IPS-NIHi7 (cell line): ENCODE measurements at regions not wholly inside any gene's neighbourhood (a gene's known extent, or its start where the extent isn't known, plus 50 kb on each side); places are given as distances from the start of the nearest gene placed in this dataset.

ENCODE experiments used
- DNase-seq: peaks from one replicate; pipeline ENCODE4 v3.0.0; 2012; ENCODE audit warnings: mixed read lengths; ENCODE audit errors: extremely low spot score

DNA sequence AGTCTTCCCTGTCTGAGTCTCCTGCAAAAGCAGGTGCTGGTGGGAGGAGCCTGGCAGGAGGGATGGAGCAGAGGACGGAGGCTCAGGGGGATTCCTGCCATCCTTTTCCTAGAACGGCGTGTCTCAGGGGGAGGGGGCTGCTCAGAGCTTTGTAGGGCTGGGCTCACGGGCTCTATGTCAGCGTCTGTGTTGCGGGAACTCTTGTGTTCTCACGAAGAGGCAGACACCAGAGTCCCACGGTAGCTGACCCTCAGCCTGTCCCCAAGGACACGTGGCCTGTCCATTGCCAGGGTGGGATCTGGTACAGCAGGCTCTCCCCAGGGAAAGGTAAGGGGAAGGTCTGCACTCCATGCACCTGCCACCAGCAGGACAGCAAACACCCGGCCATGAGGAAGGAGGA is 1505.2 kb downstream of the TBC1D22A start:
- no peak for DNase-seq

DNA sequence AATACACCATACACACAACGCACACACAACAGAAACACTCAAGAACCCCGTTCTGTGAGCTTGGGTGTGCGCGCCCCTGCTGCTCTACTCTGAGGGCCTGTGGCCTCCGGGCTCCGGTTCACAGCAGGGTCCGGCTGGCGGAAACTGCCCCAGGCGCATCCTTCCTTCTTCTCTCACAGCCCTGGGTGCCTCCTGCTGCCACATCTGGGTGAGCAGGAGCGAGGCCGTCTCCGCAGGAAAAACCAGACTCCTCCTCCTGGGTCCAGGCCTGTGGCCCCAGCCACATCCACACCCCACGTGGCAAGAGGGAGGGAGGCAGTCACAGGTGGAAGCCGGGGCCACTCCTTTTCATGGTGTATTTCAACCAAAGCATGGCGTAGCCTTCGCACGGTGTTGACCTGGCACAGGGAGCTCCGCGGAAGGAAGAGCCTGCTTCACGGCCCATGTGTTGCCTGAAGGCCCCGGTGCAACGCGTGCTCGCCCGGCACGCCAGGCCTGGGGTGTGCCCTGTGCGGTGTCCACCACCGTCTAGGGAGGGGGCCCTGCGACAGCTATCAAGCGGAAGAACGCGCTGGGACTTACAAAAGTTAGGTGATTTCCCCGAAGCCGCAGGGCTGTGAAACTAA is 1502.7 kb downstream of the TBC1D22A start:
- DNase-seq = no peak

DNA sequence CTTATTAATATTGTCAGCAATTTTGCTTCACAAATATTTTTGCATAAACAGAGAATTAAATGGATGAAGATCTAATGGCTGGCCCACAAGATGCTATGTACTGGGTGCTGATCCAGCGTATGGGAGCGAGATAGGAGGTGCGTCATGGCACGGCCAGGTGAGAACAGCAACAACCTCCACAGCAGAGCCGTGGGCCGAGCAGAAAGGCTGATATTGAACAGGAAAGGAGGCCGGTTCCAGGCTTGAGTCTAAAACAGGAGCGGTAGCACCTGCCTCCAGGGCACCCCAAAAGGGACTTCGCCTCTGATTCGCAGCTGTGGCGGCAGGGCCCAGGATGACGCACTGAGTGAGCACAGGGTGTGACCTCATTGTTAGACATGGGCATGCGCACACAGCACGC is 1502.1 kb downstream of the TBC1D22A start:
- DNase-seq = no peak

DNA sequence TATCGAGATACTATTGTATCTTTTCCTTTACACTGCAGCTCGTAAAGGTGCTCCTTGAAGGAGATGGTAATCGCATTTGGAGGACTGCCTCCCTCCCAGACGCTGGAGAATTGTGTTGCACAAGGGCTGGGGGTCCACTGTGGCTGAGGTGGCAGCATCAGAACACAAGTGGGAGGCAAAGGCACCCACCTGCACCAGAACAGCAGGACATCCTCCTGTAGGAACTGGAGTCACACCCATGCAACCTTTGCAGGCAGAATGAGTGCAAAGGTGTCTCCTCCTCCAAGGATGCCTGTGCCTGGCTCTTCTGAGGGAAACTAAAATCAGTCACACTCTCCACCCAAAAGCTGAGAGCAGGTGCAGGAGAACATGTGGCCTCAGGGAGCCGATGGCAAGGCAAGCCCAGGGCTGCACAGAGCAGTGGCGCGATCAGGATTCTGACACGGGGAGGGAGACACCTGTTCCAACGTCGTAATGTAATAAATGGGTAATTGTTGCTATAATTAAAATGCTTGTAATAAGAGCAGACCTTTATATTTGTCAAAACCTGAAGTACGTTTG is 1501.4 kb downstream of the TBC1D22A start:
- no peak for DNase-seq

DNA sequence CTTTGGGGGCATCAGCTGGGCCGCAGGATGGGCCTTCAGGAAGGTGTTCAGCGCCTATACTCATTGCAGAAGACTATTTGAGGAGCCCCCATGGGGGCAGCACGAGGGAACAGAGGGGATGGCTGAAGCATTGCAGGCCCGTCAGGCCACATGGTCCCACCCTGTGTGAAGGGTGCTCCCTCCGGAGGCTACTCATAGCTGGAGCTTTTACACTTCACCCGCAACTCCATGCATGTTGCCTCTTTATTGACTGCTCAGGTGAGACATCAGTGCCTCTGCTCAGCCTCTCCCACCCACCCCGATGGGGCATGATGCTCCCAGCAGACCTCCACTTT is 1500.9 kb downstream of the TBC1D22A start:
- no peak for DNase-seq

DNA sequence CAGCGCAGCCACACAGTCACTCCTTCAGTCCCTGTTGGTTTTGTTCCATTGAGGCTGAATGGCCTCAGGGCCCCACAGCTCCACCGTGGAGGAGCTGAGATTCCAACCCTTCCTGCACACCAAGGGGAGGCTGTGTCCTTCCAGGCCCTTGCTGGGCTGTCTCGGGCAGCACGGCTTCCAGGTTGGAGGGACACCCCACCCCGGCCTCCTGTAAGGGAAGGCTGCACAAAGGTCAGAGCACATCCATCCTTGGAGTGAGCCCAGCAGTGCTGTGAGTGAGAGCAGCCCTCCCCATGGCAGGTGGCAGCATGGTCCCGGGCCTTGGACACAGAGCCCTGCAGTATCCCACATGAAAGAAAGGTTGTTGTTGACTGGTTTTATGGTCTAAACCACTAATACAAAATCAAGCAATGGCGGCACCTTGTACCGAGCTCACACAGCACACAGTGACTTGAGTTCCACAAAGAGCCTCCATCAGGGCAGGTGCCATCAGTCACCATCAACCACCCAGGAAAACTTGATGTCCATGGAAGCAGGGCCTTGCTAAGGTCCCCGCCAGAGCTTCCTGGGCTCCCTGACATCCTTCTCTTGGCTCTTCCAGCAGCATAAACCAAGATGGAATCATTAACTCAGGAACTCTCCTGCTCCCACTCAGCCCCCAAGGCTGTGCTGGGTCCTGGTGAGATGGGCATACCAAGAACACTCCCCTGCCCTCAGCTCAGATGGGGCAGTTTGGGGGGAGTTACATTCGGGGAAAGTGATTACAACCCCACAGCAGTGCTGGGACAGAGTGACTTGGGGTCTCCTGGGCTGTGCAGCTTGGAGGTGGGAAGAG is 1500.4 kb downstream of the TBC1D22A start:
- no peak for DNase-seq

DNA sequence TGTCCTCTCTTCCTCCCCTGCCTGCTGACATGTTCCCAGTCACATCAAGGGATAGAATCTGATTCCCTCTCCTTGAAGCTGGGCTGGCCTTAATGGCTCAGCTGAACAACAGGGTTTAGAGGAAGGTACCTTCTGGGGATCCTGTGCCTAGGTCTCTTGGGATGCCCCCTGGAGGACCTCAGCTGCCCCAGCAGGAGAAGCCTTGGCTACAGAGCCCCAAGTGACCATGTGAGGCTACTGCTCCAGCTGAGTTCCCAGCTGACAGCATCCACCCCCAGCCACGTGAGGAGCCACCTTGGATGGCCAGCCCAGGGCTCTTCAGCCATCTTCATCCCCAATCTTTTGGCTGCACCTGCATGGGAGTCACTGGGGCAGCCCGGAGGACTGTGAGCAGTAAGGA is 1499.3 kb downstream of the TBC1D22A start:
- no peak for DNase-seq

DNA sequence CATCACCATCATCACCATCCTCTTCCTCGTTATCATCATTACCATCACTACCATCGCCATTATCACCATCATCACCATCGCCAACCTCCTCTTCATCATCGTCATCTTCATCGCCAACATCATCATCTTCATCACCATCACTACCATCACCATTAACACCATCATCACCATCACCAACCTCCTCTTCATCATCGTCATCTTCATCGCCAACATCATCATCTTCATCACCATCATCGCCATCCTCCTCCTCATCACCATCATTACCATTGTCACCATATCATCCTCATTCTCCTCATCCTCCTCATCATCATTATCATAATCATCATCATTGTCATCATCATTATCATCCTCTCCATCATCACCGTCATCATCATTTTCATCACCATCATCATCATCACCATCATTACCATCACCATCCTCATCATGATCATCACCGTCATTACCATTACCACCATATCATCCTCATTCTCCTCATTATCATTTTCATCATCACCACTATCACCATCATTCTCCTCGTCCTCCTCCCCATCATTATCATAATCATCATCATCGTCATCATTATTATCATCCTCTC is 1498.7 kb downstream of the TBC1D22A start:
- DNase-seq = no peak

DNA sequence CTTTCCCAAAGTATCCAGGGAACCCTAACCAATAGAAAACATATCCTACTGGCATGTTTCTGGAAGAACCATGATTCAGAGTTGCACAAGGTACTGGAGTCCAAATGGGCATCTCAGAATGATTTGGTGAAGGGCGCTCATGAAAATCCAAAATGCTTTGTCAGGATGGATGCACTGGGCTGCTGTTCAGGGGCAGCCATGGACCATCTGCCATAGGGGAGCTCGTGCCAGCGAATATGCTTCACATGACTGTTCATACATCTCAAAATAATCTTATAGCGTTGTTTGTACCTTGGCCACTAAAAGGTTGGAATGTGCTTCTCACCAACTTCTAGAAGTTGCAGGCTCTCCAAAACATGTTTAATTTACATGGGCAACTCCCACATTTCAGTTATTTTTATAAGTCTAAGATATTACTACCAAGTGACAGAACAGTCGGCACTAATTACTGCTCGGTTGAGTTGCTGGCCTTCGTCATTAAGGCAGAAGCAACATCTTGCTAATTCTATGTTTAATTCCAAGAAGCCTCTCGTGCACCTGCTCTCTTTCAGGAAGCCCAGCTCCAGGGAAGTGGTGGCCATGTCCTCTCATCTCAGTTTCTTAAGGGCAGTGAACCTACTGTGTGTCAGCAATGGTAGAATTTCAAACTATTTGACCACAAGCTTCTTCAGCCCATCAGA is 1497.7 kb downstream of the TBC1D22A start:
- no peak for DNase-seq

DNA sequence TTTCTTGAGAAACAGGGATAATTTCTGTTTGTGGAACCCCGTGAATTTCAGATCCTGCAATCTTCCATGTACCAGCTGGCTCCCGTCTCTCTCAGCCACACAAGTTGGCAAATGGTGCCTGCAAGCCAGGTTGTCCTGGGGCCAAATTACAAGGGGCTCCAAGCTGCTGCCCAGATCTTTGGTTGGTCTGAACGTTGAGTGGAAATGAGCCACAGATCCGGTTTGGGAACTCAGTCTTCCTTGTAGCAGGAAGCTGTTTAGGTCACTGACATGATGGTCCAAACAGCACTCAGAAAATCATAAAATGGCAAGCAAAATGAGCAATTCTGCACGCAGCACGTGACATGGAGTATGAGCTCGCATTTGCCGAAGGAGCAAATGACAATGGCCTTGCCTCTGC is 1496.4 kb downstream of the TBC1D22A start:
- DNase-seq = no peak

DNA sequence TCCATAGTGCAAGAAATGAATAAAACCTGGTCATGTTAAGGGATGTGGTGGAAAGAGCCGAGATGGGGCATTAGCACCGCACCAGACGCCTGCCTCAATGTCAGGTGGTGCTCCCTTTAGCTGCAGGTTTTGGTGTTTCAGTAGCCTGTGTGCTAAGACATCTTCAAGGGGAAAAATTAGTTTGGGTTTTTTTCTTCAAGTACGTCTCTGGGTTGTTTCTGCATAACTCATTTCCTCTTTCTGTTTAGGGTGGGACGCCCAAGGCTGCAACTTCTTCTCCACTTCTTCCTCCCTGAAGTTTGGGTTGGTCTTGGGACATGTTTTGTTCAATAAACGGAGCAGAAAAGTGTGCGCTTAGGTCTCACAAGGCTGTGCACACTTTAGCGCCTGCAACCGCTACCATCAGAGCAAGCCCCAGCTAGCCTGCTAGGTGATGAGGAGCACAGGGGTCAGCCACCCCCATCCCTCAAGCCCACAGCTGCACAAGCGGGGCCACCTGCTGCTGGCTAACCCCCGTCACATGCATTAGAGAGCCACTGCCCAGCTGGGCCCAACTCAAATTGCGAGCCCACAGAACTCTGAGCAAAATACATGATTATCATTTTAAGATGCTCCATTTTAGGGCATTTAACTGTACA is 1495.7 kb downstream of the TBC1D22A start:
- DNase-seq = no peak

DNA sequence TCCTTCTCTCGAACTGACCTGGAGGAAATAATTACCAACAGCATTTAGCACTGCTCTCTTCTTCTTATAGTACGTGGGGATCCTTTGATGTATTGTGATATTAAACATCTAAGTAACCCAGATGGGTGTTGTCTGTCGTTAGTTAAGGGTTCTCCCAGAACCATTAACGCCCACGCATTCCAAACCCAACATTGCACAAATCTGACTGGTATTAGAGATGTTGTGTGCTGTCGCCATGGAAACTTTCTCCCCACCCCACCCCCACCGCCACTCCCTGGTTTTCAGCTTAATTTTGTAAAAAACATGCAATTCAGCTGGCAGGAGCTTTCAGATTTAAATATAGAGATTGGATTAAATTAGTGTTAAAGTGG is 1495.2 kb downstream of the TBC1D22A start:
- DNase-seq = no peak

DNA sequence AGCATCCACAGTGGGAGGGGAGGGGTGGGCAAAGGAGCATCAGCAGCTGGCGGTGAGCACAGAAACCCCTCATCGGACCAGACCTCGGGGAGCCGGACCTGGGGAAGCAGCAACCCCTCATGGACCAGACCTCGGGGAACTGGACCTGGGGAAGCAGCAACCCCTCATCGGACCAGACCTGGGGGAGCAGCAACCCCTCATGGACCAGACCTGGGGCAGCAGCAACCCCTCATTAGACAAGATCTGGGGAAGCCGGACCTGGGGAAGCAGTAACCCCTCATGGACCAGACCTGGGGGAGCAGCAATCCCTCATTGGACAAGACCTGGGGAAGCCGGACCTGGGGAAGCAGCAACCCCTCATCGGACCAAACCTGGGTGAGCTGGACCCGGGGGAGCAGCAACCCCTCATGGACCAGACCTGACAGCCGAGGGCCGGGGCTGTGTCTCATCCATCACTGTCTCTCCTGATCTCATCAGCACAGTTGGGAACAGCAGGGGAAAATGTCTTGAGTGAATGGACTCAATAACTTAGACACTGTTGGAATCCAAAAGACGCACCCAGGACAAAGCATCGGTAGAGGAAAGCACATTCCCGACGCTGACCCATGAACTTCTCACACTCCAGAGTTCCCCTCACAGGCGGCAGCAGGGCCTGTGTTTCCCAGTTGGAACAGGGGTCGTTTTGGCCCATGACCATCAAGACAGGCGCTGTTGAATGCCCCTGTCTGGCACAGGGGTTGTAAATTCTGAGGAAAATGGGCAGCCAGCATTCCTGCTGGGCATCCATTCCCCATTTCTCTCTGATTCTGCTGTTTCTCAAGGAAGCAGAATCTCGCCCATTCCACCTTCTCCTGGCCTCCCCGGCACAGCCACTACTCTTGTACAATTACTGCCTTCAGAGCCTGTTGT is 1494.6 kb downstream of the TBC1D22A start:
- DNase-seq = no peak

DNA sequence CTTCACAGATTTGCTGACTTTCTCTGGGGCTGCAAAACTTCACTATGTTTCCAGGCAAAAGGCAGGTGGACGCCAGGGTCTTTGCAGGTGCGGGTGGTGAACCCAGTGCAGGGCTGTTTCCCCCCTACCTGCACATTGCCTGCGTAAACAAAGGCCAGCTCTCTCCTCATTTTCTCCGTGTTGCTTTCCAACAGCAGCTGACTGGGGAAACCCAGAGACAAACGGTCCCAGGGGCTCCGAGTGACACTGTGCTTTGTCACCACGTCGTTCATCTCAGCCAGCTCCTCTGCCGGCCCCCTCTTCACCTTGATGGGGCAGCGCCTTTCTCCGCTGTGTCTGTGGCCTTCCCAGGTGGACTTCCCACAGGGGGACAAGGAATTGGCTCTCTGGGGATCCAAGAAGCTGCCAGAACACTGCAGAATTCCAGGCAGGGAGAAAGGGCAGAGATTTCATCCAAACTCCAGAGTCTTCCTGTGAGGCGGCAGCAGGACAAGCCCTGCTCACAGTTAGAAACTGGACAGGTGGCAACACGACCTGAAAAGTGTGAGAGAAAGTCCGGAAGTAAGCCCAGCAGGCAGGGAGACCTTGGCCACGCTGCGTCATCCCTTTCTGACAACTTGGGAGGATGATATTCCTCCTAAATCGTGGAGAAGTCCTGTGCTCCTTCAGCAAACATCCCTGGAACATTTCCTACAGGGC is 1493.7 kb downstream of the TBC1D22A start:
- DNase-seq = no peak

DNA sequence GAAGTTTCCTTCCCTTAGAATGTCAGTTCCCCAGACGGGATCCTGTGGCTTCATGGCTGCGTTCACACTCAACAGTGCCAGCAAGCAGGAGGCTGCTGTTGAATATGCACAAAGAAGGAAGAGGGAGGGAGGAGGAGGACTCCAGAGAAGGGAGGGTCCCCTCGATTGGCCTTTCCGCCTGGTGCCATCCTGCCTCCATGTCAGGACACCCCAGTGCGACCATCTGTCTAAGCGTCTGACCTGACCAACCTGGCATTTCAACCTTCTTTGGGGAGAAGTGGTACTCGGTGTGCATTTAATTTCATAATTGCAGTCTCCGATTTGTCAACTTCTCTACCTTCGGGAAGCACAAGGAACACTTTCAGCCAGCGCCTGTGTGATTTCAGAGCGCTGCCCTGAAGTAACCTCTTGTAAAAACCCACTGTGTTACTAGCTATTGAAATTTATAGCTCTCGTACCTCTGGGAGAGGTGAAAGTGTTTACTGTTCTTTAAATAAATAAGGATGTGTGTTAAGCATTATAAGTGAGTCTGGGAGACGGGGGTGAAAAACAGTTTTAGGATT is 1491.9 kb downstream of the TBC1D22A start:
- DNase-seq = no peak

DNA sequence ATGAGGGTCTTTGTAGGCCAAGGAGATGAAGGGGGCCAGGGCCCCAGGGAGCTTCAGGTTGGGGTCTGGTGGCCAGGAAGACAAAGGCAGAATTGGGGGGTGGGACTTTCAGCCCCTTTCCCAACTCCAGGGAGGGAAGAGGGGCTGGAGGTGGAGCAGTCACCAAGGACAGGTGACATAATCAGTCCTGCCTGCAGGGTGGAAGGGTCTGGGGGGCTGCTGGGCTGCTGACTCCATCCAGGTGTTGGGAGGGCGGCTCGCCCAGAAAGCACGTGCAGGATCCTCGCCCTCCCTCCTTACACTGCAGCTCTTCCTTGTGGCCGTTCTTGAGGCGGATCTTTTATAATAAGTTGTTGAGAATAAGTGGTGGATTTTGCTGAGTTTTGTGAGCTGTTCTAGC is 1491.1 kb downstream of the TBC1D22A start:
- no peak for DNase-seq

DNA sequence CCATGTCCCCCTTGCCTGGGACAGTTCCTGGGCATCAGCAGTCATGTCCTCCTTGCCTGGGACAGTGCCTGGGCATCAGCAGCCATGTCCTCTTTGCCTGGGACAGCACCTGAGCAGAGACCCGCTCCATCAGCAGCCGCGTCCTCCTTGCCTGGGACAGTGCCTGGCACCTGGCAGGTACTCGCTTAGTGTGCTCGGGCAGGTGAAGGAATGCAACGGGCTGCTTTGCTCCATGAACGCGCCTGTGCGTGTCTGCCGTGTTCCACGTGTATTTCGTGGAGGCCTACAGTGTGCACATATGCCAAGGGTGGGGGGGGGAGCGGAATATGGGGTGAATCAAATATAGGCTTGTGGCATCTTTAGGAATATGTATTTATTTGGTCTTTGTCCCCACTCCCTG is 1490.7 kb downstream of the TBC1D22A start:
- no peak for DNase-seq

DNA sequence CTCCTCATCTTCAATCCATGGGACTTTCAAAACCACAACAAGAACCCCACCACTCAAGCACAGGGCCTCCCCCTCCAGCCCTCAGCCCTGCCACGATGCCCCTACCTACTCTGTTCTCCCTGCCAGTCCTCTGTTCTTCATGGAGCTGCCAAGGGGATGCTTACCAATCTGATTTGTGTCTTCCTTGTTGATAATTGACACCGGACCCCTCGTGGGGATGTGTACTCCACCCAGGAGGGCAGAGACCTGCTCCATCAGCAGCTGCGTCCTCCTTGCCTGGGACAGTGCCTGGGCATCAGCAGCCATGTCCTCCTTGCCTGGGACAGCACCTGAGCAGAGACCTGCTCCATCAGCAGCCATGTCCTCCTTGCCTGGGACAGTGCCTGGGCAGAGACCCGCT is 1489.2 kb downstream of the TBC1D22A start:
- DNase-seq = no peak

DNA sequence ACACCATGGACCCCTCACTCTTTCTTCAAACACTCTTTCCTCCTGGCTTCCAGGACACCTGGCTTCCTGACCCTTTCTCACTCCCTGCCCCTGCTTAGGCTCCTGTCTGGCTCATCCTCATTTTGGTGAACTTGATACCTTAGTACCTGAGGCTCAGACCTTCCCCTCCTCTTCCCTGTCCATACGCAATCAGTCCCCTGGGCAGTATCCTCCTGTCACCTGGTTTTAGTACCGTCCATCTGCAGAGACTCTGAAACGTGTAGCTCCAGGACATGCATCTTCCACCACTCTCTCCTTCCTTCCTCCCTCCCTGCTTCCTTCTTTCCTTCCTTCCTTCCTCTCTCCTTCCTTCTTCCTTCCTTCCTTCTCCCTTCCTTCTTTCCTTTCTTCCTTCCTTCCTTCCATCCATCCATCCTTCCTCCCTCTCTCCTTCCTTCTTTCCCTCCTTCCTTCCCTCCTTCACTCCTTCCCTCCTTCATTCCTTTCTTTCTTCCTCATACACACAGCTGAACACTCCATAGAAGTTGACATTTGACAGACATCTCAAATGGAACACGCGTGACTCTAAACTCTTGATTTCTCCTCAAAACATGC is 1488.6 kb downstream of the TBC1D22A start:
- DNase-seq = no peak
